NCI-H1048 (cell line): ENCODE measurements at regions not wholly inside any gene's neighbourhood (a gene's known extent, or its start where the extent isn't known, plus 50 kb on each side); places are given as distances from the start of the nearest gene placed in this dataset.

Experiments used
- DNase-seq: peaks from one replicate; lab custom pipeline; 2025; lab: John Stamatoyannopoulos, UW

GRCh38 chr2:41775366-41776025, 272.3 kb upstream of the PKDCC start:
- DNase-seq, result no peak

- DNase-seq, result no peak
Measured at GRCh38 chr2:41779888-41780287, 267.9 kb upstream of the PKDCC start.

DNA sequence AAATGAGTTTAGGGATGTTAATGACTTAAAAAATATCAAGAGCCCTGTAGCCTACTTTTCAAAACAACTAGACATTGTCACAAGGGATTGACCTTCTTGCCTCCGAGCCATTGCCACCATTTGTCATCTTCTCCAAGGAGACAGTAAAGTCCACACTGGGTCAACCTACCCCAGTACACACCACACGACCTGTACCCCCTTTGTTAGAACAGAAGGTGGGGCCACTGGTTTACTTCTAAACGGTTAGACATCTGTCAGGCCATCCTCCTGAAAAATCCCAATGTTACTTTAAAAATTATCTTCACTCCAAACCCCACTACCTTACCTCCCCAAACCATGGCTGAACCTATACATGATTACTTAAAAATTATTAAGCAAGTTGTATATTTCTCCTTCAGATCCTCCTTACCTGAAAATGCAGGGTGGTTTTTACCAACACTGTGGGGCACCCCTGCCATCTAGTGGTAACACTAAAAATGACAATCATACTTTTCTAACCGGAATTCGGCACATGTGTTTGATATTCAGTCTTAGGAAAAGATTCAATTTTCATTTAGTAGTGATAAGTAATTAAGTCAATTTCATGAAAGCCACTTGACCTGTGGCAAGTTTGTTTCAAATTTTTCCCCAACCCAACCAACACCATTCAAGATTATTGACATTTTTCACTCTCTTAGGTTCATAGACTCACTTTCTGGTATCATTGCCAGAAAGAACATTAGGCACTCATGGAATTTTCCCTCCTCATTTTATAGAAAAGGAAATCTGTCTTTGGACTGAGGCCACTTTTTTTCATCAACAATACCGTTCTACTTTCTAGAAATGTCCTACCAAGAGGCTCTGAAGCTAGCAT, 265.3 kb upstream of the PKDCC start:
- peak; percentile 15 for DNase-seq

- DNase-seq, result no peak
Measured at GRCh38 chr2:41784496-41784895, 263.3 kb upstream of the PKDCC start.

GRCh38 chr2:41785251-41786022, 262.4 kb upstream of the PKDCC start:
- no peak for DNase-seq

DNA sequence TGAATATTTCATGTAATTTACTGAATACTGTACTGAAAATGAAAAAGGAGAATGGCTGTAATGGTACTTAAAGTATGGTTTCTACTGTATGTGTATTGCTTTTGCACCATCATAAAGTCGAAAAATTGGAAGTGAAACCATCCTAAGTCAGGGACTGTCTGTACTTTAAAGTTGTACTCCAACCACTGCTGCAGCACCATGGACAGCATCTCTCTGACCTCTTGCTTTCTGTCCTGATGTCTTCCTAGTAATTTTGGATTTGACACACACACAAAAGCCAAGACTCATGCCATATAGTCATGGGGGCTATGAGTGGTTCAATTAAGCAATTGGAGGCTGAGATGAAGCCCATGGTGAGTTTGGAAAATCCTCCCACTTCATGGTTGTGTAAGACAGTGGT, 256.3 kb upstream of the PKDCC start:
- no peak for DNase-seq

DNA sequence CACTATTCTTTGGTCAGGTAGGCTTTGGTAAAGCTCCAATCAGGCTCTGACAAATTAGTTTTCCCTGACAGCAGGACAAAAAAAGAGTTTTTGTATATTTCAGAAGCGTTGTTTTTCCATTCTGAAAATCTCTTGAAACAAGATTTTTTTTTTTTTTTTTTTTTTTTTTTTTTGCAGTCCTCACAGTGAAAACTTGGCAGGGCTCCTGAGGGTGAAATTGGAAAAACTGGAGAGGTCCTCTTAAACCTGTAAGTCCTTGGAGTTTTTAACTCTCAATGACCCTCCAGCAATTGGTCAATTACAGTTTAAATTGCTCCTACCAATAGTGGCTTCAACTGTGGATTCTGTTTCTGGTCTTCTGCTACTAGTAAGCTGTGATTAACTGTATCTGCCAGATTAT, 244.5 kb upstream of the PKDCC start:
- DNase-seq, result no peak

DNA sequence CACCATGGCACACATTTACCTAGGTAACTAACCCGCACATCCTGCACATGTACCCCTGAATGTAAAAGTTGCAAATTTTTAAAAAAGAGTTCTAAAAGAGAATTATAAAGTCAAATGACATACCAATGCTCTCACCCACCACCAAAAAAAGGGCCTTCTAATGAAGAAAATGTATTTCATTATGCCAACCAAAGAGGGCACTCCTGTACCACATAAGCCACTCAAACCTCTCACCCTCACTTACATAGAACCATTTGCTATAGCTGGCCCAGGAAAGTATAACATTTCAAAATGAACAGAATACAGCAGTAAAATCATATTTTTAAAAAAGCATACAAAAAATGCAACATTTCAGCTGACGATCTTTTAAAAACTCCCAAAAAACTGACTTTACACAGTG, 241.5 kb upstream of the PKDCC start:
- DNase-seq, result no peak

GRCh38 chr2:41821167-41821566, 226.7 kb upstream of the PKDCC start:
- no peak for DNase-seq

GRCh38 chr2:41826921-41827320, 220.9 kb upstream of the PKDCC start:
- DNase-seq, result no peak

GRCh38 chr2:41827354-41827971, 220.4 kb upstream of the PKDCC start:
- DNase-seq, result no peak

DNA sequence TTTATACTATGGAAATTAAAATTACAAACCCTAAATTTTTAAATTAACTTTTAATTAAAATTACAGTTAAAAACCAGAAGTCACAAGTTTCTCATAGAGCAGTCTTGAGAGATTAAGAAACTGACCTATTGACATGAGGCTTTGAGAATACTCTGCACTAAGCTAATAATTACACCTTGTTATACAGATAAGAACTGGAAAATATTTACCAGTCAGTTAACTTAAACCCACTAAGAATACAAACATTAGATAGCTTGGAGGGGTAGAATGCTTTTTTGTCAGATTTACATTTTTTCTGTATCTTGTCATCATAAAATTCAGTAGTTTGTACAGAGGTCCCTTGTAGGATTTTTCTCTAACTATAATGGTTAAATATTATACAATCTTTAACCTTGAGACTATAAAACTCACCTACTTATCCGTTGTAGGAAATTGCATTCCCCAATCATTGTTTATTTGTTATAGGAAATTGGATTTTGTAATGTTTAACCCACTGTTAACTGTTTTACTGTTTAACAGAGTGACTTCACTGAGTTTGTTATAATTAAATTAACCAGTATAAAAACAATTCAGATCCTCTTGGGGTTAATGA, 219.7 kb upstream of the PKDCC start:
- DNase-seq, result no peak

DNA sequence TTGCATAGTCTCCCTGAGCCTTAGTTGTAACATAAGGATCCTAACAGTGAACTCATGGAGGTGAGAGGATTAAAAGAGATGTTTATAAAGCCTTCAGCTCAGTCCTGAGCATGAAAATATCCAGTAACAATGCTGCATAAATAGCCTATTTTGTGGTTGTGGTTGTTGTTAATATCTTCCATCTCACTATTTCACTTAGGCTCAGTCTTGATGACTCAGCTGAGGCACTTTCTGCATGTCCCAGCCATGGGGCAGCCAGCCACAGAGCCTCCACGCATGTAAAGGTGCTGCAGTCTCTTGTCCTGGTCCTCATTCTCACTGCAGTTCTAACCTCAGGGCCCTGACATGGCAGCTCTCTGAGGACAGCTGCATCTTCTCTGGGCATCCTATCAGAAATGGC, 218.8 kb upstream of the PKDCC start:
- no peak for DNase-seq

DNA sequence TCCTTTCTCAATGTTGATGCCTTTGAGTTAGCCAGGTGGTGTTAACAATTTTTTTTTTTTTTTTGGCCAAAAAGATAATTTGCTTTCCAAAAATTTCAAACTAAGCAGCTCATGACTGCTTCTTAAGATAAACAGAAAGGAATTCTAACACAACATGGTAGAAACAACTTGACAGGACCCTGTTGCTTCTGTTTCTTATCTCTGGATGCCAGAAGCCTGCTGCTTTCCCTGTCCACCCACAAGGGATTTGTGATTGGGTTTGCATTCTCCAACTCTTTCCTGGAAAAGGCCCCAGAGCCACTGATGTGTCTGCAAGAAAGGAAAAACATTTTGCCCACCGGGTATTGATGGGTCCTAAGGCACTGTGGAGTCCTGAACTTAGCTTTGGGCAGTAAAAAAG, 217.2 kb upstream of the PKDCC start:
- DNase-seq, result no peak

GRCh38 chr2:41832218-41832617, 215.6 kb upstream of the PKDCC start:
- DNase-seq, result no peak

DNA sequence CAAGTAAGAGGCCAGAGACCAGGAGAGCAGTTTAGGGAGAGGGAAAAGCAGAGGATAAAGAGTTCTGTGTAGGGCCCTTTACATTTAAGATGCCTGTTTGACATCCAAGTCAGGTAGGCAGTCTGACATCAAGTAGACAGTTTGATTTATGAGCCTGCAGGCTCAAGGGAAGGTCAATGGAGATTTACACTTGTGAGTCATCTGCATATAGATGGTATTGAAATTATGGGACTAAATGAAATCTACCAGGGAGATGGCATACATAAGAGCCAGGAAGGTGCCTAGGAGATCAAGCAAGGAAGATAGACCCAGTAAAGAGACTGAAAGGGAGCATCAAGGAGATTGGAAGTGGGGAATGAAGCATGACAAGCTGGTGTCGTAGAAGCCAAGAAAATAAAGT, 212.4 kb upstream of the PKDCC start:
- DNase-seq, result no peak

- DNase-seq, result no peak
Measured at GRCh38 chr2:41836948-41837347, 210.9 kb upstream of the PKDCC start.

GRCh38 chr2:41837610-41838009, 210.2 kb upstream of the PKDCC start:
- DNase-seq, result no peak

GRCh38 chr2:41840702-41841551, 206.9 kb upstream of the PKDCC start:
- peak; percentile 89 for DNase-seq

DNA sequence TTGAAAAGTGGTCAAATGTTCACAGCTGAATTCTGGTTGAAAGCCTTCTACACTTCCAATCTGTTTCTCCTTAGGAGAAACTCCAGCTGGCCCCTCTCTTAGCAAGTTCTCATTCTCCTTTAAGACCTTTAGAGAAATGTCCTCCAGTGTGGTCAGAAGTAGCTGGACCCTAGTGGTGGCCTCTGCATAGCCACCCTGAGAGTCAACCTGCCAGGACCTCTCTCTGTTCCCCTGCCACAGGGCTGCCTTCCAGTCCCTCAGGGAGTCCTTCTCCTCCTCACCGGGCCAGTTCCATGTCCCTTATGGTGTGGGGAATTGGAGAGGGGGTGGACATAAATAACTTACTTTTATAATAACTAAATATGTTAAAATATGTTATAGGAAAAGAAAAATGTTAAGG, 200.9 kb upstream of the PKDCC start:
- no peak for DNase-seq
